H9 (cell line): ENCODE measurements at regions not wholly inside any gene's neighbourhood (a gene's known extent, or its start where the extent isn't known, plus 50 kb on each side); places are given as distances from the start of the nearest gene placed in this dataset.

Experiments used
- DNase-seq: peaks from one replicate; pipeline ENCODE4 v3.0.0-alpha.2; 2017
- H2AFZ ChIP-seq: one replicate; pipeline ENCODE4 v1.6.1; 2013; ENCODE audit warnings: mild to moderate bottlenecking, low read length, control low read depth, moderate library complexity
- H2AK5ac ChIP-seq: 2 replicates; pipeline ENCODE4 v1.6.1; 2013; ENCODE audit warnings: low read length, control low read depth, mixed read lengths; ENCODE audit not compliant: insufficient read length
- H2BK120ac ChIP-seq: one replicate; pipeline ENCODE4 v1.6.1; 2013; ENCODE audit warnings: low read depth, mild to moderate bottlenecking, low read length, control low read depth, inconsistent platforms; ENCODE audit not compliant: poor library complexity, severe bottlenecking
- H2BK12ac ChIP-seq: 2 replicates; pipeline ENCODE4 v1.6.1; 2013; ENCODE audit warnings: low read length, control low read depth, mixed read lengths, low read depth; ENCODE audit not compliant: insufficient read length
- H2BK15ac ChIP-seq: 2 replicates; pipeline ENCODE4 v1.6.1; 2013; ENCODE audit warnings: low read depth, low read length, control low read depth
- H2BK20ac ChIP-seq: one replicate; pipeline ENCODE4 v1.6.1; 2013; ENCODE audit warnings: low read depth, mild to moderate bottlenecking, low read length, control low read depth, inconsistent platforms; ENCODE audit not compliant: poor library complexity, severe bottlenecking
- H2BK5ac ChIP-seq: 2 replicates; pipeline ENCODE4 v1.6.1; 2013; ENCODE audit warnings: low read length, control low read depth, mixed read lengths; ENCODE audit not compliant: insufficient read length
- H3K14ac ChIP-seq: 2 replicates; pipeline ENCODE4 v1.6.1; 2013; ENCODE audit warnings: low read length, control low read depth; ENCODE audit not compliant: insufficient read depth
- H3K18ac ChIP-seq: 2 replicates; pipeline ENCODE4 v1.6.1; 2013; ENCODE audit warnings: low read depth, mild to moderate bottlenecking, mixed read lengths, low read length, control low read depth; ENCODE audit not compliant: insufficient read length
- H3K23ac ChIP-seq: 2 replicates; pipeline ENCODE4 v1.6.1; 2013; ENCODE audit warnings: low read length, control low read depth, mixed read lengths, low read depth; ENCODE audit not compliant: insufficient read length
- H3K23me2 ChIP-seq: 2 replicates; pipeline ENCODE4 v1.6.1; 2013; ENCODE audit warnings: low read depth, mild to moderate bottlenecking, mixed read lengths, low read length, control low read depth; ENCODE audit not compliant: insufficient read length, poor library complexity, severe bottlenecking
- H3K27ac ChIP-seq: 2 replicates; pipeline ENCODE4 v1.5.1; 2013; ENCODE audit warnings: low read length, control low read depth, mixed read lengths, low read depth; ENCODE audit not compliant: insufficient read length
- H3K27me3 ChIP-seq: 2 replicates; pipeline ENCODE4 v1.6.1; 2013; ENCODE audit warnings: low read length, control low read depth, inconsistent platforms; ENCODE audit not compliant: insufficient read depth
- H3K4ac ChIP-seq: 2 replicates; pipeline ENCODE4 v1.6.1; 2013; ENCODE audit warnings: low read depth, mild to moderate bottlenecking, control low read depth, inconsistent platforms, low read length, moderate library complexity
- H3K4me1 ChIP-seq: 2 replicates; pipeline ENCODE4 v1.6.1; 2013; ENCODE audit warnings: low read length, control low read depth, inconsistent platforms; ENCODE audit not compliant: insufficient read depth
- H3K4me2 ChIP-seq: 2 replicates; pipeline ENCODE4 v1.6.1; 2013; ENCODE audit warnings: low read length, control low read depth, mixed read lengths; ENCODE audit not compliant: insufficient read length, insufficient read depth
- H3K56ac ChIP-seq: 2 replicates; pipeline ENCODE4 v1.6.1; 2013; ENCODE audit warnings: low read depth, mild to moderate bottlenecking, mixed read lengths, low read length, control low read depth; ENCODE audit not compliant: insufficient read length
- H3K79me1 ChIP-seq: 2 replicates; pipeline ENCODE4 v1.6.1; 2013; ENCODE audit warnings: low read depth, mild to moderate bottlenecking, moderate library complexity, low read length, control low read depth, inconsistent platforms; ENCODE audit not compliant: insufficient read depth, poor library complexity, severe bottlenecking
- H3K79me2 ChIP-seq: 2 replicates; pipeline ENCODE4 v1.6.1; 2013; ENCODE audit warnings: low read length, control low read depth, inconsistent platforms; ENCODE audit not compliant: insufficient read depth
- H3K9ac ChIP-seq: 2 replicates; pipeline ENCODE4 v1.6.1; 2013; ENCODE audit warnings: low read length, control low read depth, mixed read lengths; ENCODE audit not compliant: insufficient read length; ENCODE audit errors: extremely low read depth
- H3K9me3 ChIP-seq: one replicate; pipeline ENCODE4 v1.6.1; 2013; ENCODE audit warnings: low read depth, low read length, inconsistent platforms; ENCODE audit not compliant: control insufficient read depth
- H3T11ph ChIP-seq: one replicate; pipeline ENCODE4 v1.6.1; 2013; ENCODE audit warnings: mild to moderate bottlenecking, low read length, control low read depth, inconsistent platforms
- H4K20me1 ChIP-seq: one replicate; pipeline ENCODE4 v1.6.1; 2013; ENCODE audit not compliant: control insufficient read depth, insufficient read length, insufficient read depth
- H4K5ac ChIP-seq: 2 replicates; pipeline ENCODE4 v1.6.1; 2013; ENCODE audit warnings: low read depth, mild to moderate bottlenecking, mixed read lengths, low read length, control low read depth; ENCODE audit not compliant: insufficient read length
- H4K8ac ChIP-seq: replicated peaks from 2 replicates; pipeline ENCODE4 v1.6.1; 2013; ENCODE audit warnings: low read length, control low read depth, mixed read lengths, low read depth; ENCODE audit not compliant: insufficient read length
- H4K91ac ChIP-seq: 2 replicates; pipeline ENCODE4 v1.6.1; 2013; ENCODE audit warnings: low read depth, mild to moderate bottlenecking, moderate library complexity, mixed read lengths, low read length, control low read depth; ENCODE audit not compliant: insufficient read length
- H3K27ac Mint-ChIP-seq, 3 experiments: 2 replicates in 2 of 3; 3 replicates in 1 of 3; pipeline ENCODE4 v1.8.0; 2020 to 2021; ENCODE audit warnings: mixed read lengths in 3 of 3, mild to moderate bottlenecking in 1 of 3, moderate library complexity in 1 of 3
- H3K27me3 Mint-ChIP-seq: 2 replicates; pipeline ENCODE4 v1.8.0; 2021; ENCODE audit warnings: low read depth, mild to moderate bottlenecking, moderate library complexity, mixed read lengths
- H3K36me3 Mint-ChIP-seq, 3 experiments: 2 replicates in 2 of 3; 3 replicates in 1 of 3; pipeline ENCODE4 v1.8.0; 2020 to 2021; ENCODE audit warnings: low read depth in 3 of 3, mixed read lengths in 3 of 3; ENCODE audit not compliant: insufficient read depth in 1 of 3
- H3K4me1 Mint-ChIP-seq, 2 experiments: 2 replicates each; pipeline ENCODE4 v1.8.0; 2020; ENCODE audit warnings: mixed read lengths in 2 of 2
- H3K4me3 Mint-ChIP-seq, 2 experiments: 2 replicates in 1 of 2; 3 replicates in 1 of 2; pipeline ENCODE4 v1.8.0; 2020 to 2021; ENCODE audit warnings: mild to moderate bottlenecking in 2 of 2, mixed read lengths in 2 of 2, moderate library complexity in 1 of 2
- H3K9me3 Mint-ChIP-seq, 2 experiments: 2 replicates in 1 of 2; 3 replicates in 1 of 2; pipeline ENCODE4 v1.8.0; 2020; ENCODE audit warnings: mild to moderate bottlenecking in 2 of 2, mixed read lengths in 2 of 2, moderate library complexity in 1 of 2
- TF ChIP-seq, protein P1 (sequence below): fragments of 200-600 bp; sonication (generic); conservative IDR thresholded peaks from 3 replicates; pipeline ENCODE4 v1.8.0; 2021; ENCODE audit warnings: antibody characterized with exemption, mild to moderate bottlenecking

DNA sequence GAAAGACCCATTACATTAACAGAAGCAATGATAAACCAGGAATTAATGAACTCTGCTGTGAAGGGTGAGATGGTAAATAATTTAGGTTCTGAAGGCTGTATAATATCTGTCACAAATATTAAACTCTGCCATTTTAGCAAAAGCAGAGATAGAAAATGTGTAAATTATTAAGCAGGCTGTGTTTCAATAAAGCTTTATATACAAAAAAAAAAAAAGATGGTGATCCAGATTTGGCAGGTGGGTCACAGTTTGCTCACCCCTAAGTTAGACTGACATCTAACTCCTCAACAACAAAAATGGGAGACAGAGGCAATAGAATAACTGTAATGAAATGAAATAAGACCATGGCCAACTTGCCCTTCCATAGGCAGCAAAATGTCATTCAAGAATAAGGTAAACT, 157.3 kb upstream of the FANCL start:
- TF ChIP-seq, protein P1, sequence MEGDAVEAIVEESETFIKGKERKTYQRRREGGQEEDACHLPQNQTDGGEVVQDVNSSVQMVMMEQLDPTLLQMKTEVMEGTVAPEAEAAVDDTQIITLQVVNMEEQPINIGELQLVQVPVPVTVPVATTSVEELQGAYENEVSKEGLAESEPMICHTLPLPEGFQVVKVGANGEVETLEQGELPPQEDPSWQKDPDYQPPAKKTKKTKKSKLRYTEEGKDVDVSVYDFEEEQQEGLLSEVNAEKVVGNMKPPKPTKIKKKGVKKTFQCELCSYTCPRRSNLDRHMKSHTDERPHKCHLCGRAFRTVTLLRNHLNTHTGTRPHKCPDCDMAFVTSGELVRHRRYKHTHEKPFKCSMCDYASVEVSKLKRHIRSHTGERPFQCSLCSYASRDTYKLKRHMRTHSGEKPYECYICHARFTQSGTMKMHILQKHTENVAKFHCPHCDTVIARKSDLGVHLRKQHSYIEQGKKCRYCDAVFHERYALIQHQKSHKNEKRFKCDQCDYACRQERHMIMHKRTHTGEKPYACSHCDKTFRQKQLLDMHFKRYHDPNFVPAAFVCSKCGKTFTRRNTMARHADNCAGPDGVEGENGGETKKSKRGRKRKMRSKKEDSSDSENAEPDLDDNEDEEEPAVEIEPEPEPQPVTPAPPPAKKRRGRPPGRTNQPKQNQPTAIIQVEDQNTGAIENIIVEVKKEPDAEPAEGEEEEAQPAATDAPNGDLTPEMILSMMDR = no peak
- Mint-ChIP-seq H3K27me3 (no peaks in the 10 kb centered on the region), H3K27ac (no peak overlapping the region)

More for the DNA sequence above, 157.3 kb upstream of the FANCL start:
- Histone ChIP-seq H3K79me2 (no peaks in the 10 kb centered on the region), H4K20me1 (no peaks in the 10 kb centered on the region), H3T11ph (no peak overlapping the region), H2BK20ac (no peak overlapping the region), H3K23ac (no peak overlapping the region), H3K4me2 (no peak overlapping the region), H2AFZ (no peak overlapping the region), H3K4me1 (no peaks in the 10 kb centered on the region), H4K91ac (no peak overlapping the region), H4K5ac (no peak overlapping the region), H3K56ac (no peak overlapping the region), H3K27ac (no peak overlapping the region), H3K18ac (no peak overlapping the region), H2BK5ac (no peak overlapping the region), H3K27me3 (no peaks in the 10 kb centered on the region), H2BK12ac (no peak overlapping the region), H3K9me3 (no peaks in the 10 kb centered on the region), H2BK120ac (no peak overlapping the region), H3K23me2 (no peaks in the 10 kb centered on the region), H3K14ac (no peak overlapping the region), H3K9ac (no peak overlapping the region), H4K8ac (no peak overlapping the region), H3K79me1 (no peaks in the 10 kb centered on the region), H2BK15ac (no peak overlapping the region), H3K4ac (no peak overlapping the region), H2AK5ac (no peak overlapping the region)
- no peaks in the 10 kb centered on the region; a peak in 1 of 4 replicates for H3K4me1 Mint-ChIP-seq
- H3K4me3 Mint-ChIP-seq = no peak overlapping the region
- H3K36me3 Mint-ChIP-seq = peaks cover 0 to 6% (median 2%) of the 10 kb centered on the region in 3 experiments; a peak in 3 of 7 replicates
- peaks cover 4 to 6% of the 10 kb centered on the region in 2 experiments for H3K9me3 Mint-ChIP-seq
- DNase-seq = no peak
